OCI-LY7 (cell line): ENCODE measurements at regions not wholly inside any gene's neighbourhood (a gene's known extent, or its start where the extent isn't known, plus 50 kb on each side); places are given as distances from the start of the nearest gene placed in this dataset.

Source experiments
- BruUV-seq: library from RNA; stranded (reverse); fragments of 400-500 nt; replicated peaks from 2 replicates; lab custom pipeline; 2021; lab: Mats Ljungman, UMichigan
- CTCF ChIA-PET: fragments of 300-600 bp; sonication (Branson Sonifier 250); formaldehyde crosslinking; loops from one replicate; lab custom pipeline; 2022; ENCODE audit warnings: antibody characterized with exemption; ENCODE audit not compliant: unreplicated experiment; lab: Charles Lee
- POLR2A ChIA-PET: fragments of 300-600 bp; sonication (Branson Sonifier 250); formaldehyde crosslinking; loops from one replicate; lab custom pipeline; 2022; ENCODE audit warnings: antibody characterized with exemption; lab: Charles Lee
- DNase-seq: peaks from one replicate; pipeline ENCODE4 v3.0.0-alpha.2; 2015; ENCODE audit warnings: low spot score
- H2AFZ ChIP-seq: fragments of 200-600 bp; sonication (generic), shearing (Covaris generic); 2 replicates; pipeline ENCODE4 v1.6.1; 2014; ENCODE audit warnings: mild to moderate bottlenecking, antibody characterized with exemption, low read length, moderate library complexity
- H3K27ac ChIP-seq: fragments of 200-600 bp; sonication (generic); 2 replicates; pipeline ENCODE4 v1.5.1; 2014; ENCODE audit warnings: mixed run types, low read depth, mild to moderate bottlenecking, moderate library complexity, low read length, inconsistent platforms; ENCODE audit not compliant: poor library complexity, severe bottlenecking
- H3K36me3 ChIP-seq: fragments of 200-600 bp; sonication (generic); 2 replicates; pipeline ENCODE4 v1.6.1; 2014; ENCODE audit warnings: mild to moderate bottlenecking, antibody characterized with exemption, low read length, moderate library complexity, mixed read lengths; ENCODE audit not compliant: insufficient read depth
- H3K4me1 ChIP-seq: fragments of 200-600 bp; sonication (generic); 2 replicates; pipeline ENCODE4 v1.5.1; 2014; ENCODE audit warnings: mild to moderate bottlenecking, low read length; ENCODE audit not compliant: insufficient read depth, poor library complexity, severe bottlenecking
- H3K4me2 ChIP-seq: fragments of 200-600 bp; sonication (generic); 2 replicates; pipeline ENCODE4 v1.6.1; 2014; ENCODE audit warnings: mild to moderate bottlenecking, low read length
- H3K4me3 ChIP-seq: fragments of 200-600 bp; sonication (generic); 2 replicates; pipeline ENCODE4 v1.5.1; 2014; ENCODE audit warnings: mild to moderate bottlenecking, low read depth, low read length; ENCODE audit not compliant: poor library complexity, severe bottlenecking
- H3K79me2 ChIP-seq: fragments of 200-600 bp; sonication (generic); 2 replicates; pipeline ENCODE4 v1.6.1; 2016; ENCODE audit warnings: low read depth, mild to moderate bottlenecking, low read length, moderate library complexity, mixed read lengths; ENCODE audit not compliant: insufficient read depth
- H3K9me2 ChIP-seq: fragments of 200-600 bp; sonication (generic); 2 replicates; pipeline ENCODE4 v1.6.1; 2016; ENCODE audit warnings: mild to moderate bottlenecking, low read length, mixed read lengths; ENCODE audit not compliant: insufficient read depth
- H3K9me3 ChIP-seq: fragments of 200-600 bp; sonication (generic); 2 replicates; pipeline ENCODE4 v1.6.1; 2014; ENCODE audit warnings: mild to moderate bottlenecking, mixed run types, low read length, mixed read lengths
- H4K20me1 ChIP-seq: fragments of 200-600 bp; sonication (generic); 2 replicates; pipeline ENCODE4 v1.6.1; 2014; ENCODE audit warnings: mild to moderate bottlenecking, antibody characterized with exemption, low read length, moderate library complexity, mixed read lengths; ENCODE audit not compliant: insufficient read depth
- EZH2phosphoT487 ChIP-seq: fragments of 200-600 bp; sonication (generic); IDR thresholded peaks from 2 replicates; pipeline ENCODE4 v1.6.1; 2018; ENCODE audit warnings: low read depth, borderline replicate concordance, mild to moderate bottlenecking, mixed run types, antibody characterized with exemption, low read length, moderate library complexity, mixed read lengths
- intact Hi-C: fragments of 100-400 bp; cut with micrococcal nuclease; formaldehyde crosslinking; loops from one replicate; pipeline ENCODE4 v1.10.0; 2022; ENCODE audit not compliant: unreplicated experiment
- TF ChIP-seq, protein P1 (sequence below): fragments of 200-600 bp; sonication (generic); conservative IDR thresholded peaks from 2 replicates; pipeline ENCODE4 v1.5.1; 2014; ENCODE audit warnings: mild to moderate bottlenecking, antibody characterized with exemption, low read length, moderate library complexity, mixed read lengths

- no peak overlapping the region for H3K4me3 ChIP-seq
- H3K79me2 ChIP-seq = no peaks in the 10 kb centered on the region
- H3K4me2 ChIP-seq = no peak overlapping the region
- H3K9me2 ChIP-seq = no peaks in the 10 kb centered on the region
- H2AFZ ChIP-seq = no peak overlapping the region
- no peaks in the 10 kb centered on the region for H3K9me3 ChIP-seq
- H3K27ac ChIP-seq = no peak overlapping the region
- no peaks in the 10 kb centered on the region for H3K36me3 ChIP-seq
- H4K20me1 ChIP-seq = no peaks in the 10 kb centered on the region
- BruUV-seq = no TSS peak
- ChIA-PET POLR2A (interaction anchor here (0.6 to 0.7 kb wide), 2 partner anchors 87 to 161 kb away, joined by 4 to 5 read pairs; no protein-coding TSS in a partner anchor), CTCF (no interaction called here)
- DNase-seq = no peak
- TF ChIP-seq, protein P1, sequence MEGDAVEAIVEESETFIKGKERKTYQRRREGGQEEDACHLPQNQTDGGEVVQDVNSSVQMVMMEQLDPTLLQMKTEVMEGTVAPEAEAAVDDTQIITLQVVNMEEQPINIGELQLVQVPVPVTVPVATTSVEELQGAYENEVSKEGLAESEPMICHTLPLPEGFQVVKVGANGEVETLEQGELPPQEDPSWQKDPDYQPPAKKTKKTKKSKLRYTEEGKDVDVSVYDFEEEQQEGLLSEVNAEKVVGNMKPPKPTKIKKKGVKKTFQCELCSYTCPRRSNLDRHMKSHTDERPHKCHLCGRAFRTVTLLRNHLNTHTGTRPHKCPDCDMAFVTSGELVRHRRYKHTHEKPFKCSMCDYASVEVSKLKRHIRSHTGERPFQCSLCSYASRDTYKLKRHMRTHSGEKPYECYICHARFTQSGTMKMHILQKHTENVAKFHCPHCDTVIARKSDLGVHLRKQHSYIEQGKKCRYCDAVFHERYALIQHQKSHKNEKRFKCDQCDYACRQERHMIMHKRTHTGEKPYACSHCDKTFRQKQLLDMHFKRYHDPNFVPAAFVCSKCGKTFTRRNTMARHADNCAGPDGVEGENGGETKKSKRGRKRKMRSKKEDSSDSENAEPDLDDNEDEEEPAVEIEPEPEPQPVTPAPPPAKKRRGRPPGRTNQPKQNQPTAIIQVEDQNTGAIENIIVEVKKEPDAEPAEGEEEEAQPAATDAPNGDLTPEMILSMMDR = no peak
- no peak for TF ChIP-seq EZH2phosphoT487
- intact Hi-C loops = no loop called here
- H3K4me1 ChIP-seq = no peaks in the 10 kb centered on the region
These were observed 273.2 kb downstream of the LIG4 start for GRCh38 chr13:107942030-107942617.

DNA sequence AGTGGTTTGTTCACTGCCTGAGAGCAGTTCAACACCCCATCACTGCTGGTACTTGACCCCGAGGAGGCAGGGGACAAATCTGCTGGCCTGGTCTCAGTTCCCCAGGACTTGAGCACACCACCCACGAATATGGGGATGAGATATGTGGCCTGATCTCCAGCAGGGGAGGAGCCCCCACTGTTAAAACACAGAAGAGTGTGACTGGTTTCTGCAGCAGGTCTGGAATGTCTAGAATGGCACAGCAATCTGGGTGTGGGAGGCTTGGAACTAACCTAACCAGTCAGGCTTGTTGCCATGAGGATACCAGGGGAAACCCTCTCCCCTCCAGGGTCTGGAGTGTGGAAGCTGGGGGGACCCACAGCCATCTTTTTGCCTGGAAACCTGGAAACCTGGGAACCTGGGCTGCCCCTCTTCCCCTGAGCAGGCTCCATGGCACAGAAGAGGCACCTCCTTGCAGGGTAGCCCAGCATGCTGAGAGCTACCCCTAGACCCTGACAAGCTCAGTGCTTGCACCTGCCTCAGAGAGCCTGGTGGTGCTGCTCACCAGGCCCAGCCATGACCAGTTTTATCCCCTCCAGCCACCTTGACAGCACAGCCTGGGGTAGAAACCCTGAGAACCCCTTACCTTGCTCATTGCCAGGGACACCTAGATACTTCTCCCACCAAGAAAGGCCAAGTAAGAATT, 273.8 kb downstream of the LIG4 start:
- BruUV-seq = no TSS peak
- ChIA-PET POLR2A (no interaction called here), CTCF (no interaction called here)
- H3K9me3 ChIP-seq = no peaks in the 10 kb centered on the region
- H2AFZ ChIP-seq = no peak overlapping the region
- DNase-seq = no peak
- no peak overlapping the region for H3K4me3 ChIP-seq
- H3K4me1 ChIP-seq = no peaks in the 10 kb centered on the region
- no peaks in the 10 kb centered on the region for H3K36me3 ChIP-seq
- TF ChIP-seq, protein P1 = no peak
- no peak for TF ChIP-seq EZH2phosphoT487
- no peaks in the 10 kb centered on the region for H3K9me2 ChIP-seq
- H4K20me1 ChIP-seq = no peaks in the 10 kb centered on the region
- H3K4me2 ChIP-seq = no peak overlapping the region
- no peak overlapping the region for H3K27ac ChIP-seq
- intact Hi-C loops = no loop called here
- no peaks in the 10 kb centered on the region for H3K79me2 ChIP-seq

GRCh38 chr13:107937848-107938247, 277.5 kb downstream of the LIG4 start:
- no TSS peak for BruUV-seq
- Histone ChIP-seq H3K9me2 (no peaks in the 10 kb centered on the region), H3K4me2 (no peak overlapping the region), H3K27ac (no peak overlapping the region), H3K4me3 (no peak overlapping the region), H4K20me1 (no peaks in the 10 kb centered on the region), H2AFZ (no peak overlapping the region), H3K9me3 (no peaks in the 10 kb centered on the region), H3K79me2 (no peaks in the 10 kb centered on the region), H3K4me1 (no peaks in the 10 kb centered on the region), H3K36me3 (no peaks in the 10 kb centered on the region)
- ChIA-PET CTCF (no interaction called here), POLR2A (no interaction called here)
- intact Hi-C loops = no loop called here
- TF ChIP-seq, protein P1 = no peak
- TF ChIP-seq EZH2phosphoT487 = no peak
- DNase-seq = no peak
